GM21423 (cell line): ENCODE measurements at regions not wholly inside any gene's neighbourhood (a gene's known extent, or its start where the extent isn't known, plus 50 kb on each side); places are given as distances from the start of the nearest gene placed in this dataset.
"Not testable (repeated sequence)": the region's sequence is repeated elsewhere in the genome, so short reads cannot be mapped to it uniquely, and the experiment has no call there.

Source experiments
- ATAC-seq: cut with Tn5 transposase; IDR thresholded peaks from one replicate; pipeline ENCODE4 v1.9.1; 2021; ENCODE audit warnings: mild to moderate bottlenecking, moderate library complexity; ENCODE audit not compliant: unreplicated experiment

GRCh38 chr5:175347931-175348330 is 96.1 kb downstream of the DRD1 start:
- no peak for ATAC-seq

GRCh38 chr5:175347027-175347426 is 97.0 kb downstream of the DRD1 start:
- ATAC-seq: no peak

GRCh38 chr5:175344331-175345195 is 99.4 kb downstream of the DRD1 start:
- ATAC-seq: no peak

- no peak for ATAC-seq
These were observed 100.7 kb downstream of the DRD1 start for GRCh38 chr5:175343308-175343707.

GRCh38 chr5:175340180-175340579 is 103.8 kb downstream of the DRD1 start:
- no peak for ATAC-seq

- ATAC-seq: no peak
These were observed 106.3 kb downstream of the DRD1 start for GRCh38 chr5:175337680-175338079.

- no peak for ATAC-seq
These were observed 107.2 kb downstream of the DRD1 start for GRCh38 chr5:175336781-175337180.

GRCh38 chr5:175335691-175336090 is 108.3 kb downstream of the DRD1 start:
- ATAC-seq: no peak

- not testable (repeated sequence) for ATAC-seq
These were observed 112.6 kb downstream of the DRD1 start for GRCh38 chr5:175331173-175332036.

GRCh38 chr5:175329976-175330375 is 114.0 kb downstream of the DRD1 start:
- no peak for ATAC-seq

- no peak for ATAC-seq
These were observed 115.3 kb downstream of the DRD1 start for GRCh38 chr5:175328687-175329086.

- no peak for ATAC-seq
These were observed 115.8 kb downstream of the DRD1 start for GRCh38 chr5:175328176-175328575.

GRCh38 chr5:175325681-175326080 is 118.3 kb downstream of the DRD1 start:
- ATAC-seq: no peak

- no peak for ATAC-seq
These were observed 122.0 kb downstream of the DRD1 start for GRCh38 chr5:175321927-175322532.

- ATAC-seq: no peak
These were observed 124.8 kb downstream of the DRD1 start for GRCh38 chr5:175319199-175319598.

- ATAC-seq: no peak
These were observed 126.1 kb downstream of the DRD1 start for GRCh38 chr5:175317872-175318271.

GRCh38 chr5:175309218-175309810 is 134.7 kb downstream of the DRD1 start:
- ATAC-seq: no peak

GRCh38 chr5:175308701-175309100 is 135.3 kb downstream of the DRD1 start:
- ATAC-seq: no peak

- ATAC-seq: no peak
These were observed 137.6 kb downstream of the DRD1 start for GRCh38 chr5:175306381-175306780.

GRCh38 chr5:175305251-175305650 is 138.7 kb downstream of the DRD1 start:
- ATAC-seq: no peak

- ATAC-seq: no peak
These were observed 153.6 kb downstream of the DRD1 start for GRCh38 chr5:175290379-175290778.
